ENCODE measurements at regions not wholly inside any gene's neighbourhood (a gene's known extent, or its start where the extent isn't known, plus 50 kb on each side); places are given as distances from the start of the nearest gene placed in this dataset.
"Not testable (repeated sequence)": the region's sequence is repeated elsewhere in the genome, so short reads cannot be mapped to it uniquely, and the experiment has no call there.

DNA sequence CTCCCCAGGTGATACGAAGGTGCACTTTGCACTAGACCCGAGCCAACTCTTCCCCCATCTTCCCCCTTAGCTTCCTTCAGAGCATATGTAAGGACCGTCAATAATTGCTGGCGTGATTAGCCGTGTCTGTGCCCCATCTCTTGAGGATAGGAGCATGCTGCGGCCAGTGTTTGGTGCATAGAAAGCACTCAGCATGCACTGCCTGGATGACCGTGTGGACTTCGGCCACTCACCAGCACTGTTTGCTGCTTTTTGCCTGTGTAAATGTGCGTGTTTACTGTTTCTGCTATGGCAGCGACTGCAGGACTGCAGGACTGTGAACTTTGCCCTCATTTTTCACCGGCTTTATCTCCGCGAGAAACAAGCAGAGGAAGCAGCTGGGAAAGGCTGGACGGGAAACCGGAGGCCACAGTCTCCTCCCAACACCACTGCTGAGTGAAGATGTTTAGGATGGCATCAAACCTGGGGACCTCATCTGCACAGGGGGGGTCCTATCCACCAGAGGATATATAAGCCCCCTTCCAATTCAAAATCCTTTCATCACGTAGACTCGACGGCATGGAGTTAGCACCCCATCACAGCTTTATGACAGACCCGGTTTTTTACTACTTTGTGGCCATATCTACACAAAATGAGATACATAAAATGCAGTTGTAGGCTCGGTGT, 150.6 kb upstream of the AFDN start:
- DNase-seq: no peak

DNA sequence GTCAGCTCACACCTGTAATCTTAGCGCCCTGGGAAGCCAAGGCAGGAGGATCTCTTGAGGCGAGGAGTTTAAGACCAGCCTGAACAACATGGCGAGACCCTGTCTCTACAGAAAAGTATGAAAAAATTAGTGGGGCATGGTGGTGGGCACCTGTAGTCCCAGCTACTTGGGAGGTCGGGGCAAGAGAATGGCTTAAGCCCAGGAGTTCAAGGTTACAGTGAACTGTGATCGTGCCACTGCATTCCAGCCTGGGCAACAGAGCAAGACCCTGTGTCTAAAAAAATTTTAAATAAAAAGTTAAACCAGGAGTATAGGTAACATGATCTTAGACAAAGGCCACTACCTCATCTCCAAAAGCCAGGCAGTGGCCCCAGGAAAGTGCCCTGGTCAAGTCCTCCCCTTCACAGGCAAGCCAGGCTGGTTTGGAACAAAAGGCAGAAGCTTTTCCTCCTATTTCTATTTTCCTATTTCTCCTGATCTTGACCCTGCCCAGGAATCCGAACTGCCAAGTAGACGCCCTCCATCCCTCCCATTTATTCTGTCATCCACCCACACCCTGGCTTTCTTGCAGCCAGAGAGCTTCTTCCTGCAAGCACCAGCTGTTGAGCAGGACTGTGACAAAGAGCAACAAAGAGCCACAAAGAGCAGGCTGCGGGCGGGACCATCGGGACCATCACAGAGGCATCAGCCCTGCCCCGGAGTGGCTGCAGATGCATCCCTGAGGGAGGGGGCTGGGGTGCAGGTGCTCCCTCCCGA, 149.9 kb upstream of the AFDN start:
- no peak for DNase-seq

DNA sequence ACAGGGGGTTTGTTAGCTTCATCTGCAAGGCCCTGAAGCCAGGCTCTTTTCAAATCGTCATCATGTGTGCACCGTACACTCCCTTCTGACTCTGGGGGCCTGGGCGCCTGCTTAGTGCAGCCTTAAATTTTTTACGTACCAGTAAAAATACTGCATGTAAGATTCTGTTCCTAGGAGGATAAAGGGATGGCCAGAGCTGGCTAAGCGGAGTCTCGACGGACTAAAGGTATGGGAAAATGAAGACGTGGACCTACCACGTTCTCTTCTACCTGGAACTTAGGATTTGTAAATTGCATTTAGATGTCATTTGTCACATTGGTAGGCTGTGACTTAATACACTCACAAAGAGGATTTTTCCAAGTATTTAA, 149.3 kb upstream of the AFDN start:
- no peak for DNase-seq

DNA sequence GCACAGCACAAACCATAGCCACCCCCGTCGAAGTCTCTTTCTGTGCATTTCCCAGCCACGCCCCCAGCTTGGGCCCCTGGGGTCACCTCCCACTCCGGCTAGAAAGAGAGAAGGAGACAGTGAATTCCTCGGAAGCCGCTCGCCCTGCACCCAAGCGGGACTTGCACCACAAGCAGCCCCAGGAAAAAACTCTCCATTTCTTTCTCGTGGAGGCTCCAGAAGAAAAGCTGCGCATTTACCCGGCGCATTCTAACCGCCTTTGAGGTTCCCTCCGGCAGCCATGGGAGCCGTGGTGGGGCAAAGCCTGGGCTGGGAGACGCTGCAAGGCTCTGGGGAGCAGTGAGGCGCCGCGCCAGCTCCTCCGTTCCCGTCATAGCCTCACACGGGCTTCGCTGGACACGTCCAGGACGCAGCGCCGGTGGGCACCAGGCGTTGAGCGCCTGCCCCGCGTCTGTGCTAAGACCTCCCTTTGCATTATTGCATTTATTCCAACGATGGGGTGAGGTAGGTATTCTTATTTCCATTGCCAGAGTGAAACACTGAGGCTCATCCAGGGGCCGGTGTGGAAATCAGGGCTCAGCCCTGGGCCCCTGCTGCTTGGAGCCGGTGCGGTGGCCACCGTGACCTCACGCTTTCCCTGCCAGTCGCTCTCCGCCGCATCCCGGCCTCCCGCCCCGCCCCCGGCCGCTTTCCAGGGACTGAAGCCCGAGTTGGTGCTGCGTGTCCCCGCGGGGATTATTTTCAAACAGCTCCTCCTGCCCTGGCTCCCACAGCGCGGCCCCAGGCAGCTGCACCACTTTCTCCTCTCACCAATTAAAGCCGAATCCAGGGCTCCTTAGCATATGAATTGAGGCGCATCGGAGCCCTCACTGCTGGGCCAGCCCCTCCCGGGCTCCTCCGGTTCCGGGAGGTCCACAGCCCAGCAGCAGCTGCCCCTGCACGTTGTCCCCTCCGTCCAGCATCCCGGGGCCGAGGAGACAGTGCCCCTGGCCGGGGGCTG, 148.3 kb upstream of the AFDN start:
- DNase-seq: no peak

DNA sequence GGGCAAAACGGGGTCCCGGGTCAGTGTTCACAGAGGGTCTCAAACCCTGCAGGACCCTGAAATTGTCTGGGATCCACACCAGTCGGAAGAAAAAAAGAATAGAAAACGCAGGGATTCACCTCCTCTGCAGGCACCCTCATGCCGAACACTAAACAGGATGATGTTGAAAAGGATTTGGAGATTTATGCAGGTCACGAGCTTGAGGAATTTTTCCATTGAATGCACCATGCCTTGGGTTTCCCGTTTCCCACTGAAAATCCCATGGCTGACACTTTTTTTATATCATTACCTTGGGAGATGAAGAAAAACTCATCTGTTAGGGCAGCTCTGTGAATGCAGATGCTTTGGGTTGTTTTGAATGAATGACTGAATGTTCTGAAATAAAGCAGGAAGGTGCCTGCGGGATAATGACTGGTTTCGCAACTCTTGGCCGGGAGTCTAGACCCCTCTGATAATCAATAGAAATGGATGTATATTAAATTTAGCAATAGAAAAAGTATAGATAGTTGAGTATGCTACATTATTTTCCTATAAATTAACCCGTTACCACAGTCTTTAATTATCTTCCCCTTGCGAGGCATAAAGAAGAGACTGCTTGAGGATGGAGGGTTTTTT, 147.5 kb upstream of the AFDN start:
- DNase-seq: no peak

DNA sequence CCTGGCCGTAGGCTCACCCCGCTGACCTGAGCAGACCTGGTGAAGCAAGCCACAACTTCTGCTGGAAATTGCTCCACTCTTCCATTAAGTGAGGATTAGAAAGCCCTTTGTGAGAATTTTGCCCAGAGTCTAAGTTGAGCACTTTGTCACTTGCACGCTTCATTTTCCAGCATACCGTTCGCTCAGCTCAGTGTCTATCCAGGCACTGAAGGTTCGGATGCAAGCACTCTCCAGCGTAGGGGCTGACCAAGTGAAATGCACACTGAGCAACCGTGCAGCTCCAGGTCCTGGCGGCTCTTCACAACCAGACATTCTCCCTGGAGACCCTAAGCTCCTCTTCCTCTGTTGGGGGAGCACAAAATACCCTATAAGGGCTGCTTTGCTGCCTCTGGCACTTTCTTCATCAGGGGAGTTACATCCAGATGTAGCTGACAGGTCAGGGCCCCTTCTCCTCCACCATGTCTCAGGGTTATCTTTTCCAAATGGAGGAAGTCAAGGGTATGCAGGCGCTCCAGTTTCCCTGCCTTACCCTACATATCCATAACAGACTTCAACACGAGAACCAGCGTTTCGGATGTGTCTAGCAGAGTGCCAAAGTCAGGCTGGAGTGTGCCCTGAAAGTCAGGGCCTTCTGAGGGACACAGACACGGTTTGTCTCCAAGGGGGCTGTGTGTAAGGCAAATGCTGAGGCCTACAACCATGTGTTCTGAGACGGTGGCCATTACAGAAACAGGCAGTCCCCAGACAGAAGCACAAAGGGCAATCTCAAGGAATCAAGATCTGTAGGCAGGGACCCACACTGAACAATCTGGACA, 146.7 kb upstream of the AFDN start:
- no peak for DNase-seq

DNA sequence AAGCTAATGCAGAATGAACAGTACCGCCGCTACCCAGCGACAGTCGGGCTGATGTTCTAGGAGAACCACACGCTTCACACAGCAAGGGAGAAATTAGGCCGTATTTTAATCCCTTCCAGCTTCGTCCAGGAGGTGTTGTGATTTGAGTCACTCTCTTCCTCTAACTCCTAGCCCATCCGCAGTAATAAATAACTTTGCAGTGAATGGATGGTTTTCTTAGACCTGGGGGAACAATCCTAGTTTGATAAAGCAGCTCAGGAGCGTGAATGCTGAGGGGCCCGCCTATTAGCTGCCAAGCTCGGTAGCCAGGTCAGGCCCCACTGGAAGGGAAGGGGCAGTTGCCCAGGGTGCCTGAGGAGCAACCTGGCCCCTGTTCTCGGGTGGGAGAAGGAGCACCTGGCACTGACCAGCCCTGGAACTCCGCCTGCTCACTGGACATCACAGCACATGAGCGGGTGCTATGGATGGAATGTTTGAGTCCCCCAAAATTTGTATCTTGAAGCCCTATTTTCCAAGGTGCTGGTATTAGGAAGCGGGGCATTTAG, 146.0 kb upstream of the AFDN start:
- DNase-seq: no peak

DNA sequence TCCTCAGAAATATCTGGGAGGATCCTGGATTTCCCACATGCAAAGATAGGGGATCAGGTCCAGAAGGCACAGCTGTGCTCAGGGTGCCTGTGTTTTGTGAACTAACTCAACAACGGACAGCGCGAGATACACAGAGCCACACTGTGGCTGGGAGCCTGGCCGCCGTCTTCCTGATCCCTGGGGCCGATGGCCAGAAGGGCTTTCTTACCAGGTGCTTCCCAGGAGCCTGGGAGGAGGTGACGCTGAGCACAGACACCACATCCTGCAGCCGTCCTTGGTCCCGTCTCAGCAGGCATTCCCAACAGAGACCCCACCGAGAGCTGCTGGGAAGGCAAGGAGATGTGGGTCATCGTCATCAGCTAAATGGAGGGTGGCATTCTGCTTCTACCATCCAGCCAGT, 144.6 kb upstream of the AFDN start:
- no peak for DNase-seq

DNA sequence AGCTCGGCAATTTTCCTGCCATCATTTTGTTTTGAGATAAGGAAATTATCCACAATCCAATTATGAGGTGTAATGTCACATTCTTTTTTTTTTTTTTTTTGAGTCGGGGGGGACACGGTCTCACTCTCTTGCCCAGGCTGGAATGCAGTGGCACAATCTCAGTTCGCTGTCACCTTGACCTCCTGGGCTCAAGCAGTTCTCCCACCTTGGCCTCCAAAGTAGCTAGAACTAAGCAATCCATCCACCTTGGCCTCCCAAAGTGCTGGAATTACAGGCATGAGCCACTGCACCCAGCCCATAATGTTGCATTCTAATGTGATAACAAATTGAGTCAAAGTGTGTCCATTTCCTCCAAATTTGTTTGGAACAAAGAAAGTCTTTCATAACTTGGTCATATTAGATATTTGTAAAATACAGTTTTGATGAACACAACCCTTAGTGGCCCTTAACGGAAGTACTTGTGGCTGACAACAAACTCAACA, 144.1 kb upstream of the AFDN start:
- no peak for DNase-seq

DNA sequence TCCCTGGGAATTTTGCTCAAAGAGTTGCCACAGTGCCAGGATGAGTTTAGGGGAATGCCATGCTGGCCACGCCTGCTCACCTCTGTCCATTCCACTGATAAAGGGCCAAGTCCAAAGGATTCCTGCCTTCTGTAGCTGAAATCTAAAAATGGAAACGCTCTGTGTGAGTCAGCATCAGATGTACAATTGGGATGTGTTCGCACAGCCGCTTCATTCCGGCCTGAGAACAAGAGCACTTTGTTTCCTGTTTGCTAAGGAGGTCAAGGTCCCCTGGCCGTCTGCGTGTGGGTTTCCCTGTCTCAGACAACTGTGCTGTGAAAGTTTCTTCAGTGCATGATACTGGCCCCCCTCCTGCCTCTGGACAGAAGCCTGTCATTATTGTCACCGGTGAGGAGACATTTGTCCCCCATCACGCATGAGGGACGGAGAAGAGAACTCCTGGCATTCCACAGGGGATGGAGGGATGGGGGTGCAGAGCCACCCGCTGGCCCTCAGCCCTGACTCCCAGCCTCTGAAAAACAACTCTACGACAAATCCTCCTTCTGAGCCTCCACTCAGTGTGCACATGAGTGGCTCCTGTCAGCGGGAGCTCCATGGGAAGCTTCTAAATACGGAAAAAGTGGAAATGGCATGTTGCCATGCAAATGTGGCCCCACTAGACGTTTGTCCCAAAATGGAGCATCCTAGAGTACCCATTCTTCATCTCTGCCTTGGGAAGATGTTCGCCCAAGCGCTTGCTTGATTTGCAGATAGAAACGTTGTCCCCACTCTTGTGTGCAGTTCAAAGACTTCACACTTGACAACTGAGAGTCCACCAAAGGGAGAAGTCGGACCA, 143.5 kb upstream of the AFDN start:
- DNase-seq: peak; percentile 10

DNA sequence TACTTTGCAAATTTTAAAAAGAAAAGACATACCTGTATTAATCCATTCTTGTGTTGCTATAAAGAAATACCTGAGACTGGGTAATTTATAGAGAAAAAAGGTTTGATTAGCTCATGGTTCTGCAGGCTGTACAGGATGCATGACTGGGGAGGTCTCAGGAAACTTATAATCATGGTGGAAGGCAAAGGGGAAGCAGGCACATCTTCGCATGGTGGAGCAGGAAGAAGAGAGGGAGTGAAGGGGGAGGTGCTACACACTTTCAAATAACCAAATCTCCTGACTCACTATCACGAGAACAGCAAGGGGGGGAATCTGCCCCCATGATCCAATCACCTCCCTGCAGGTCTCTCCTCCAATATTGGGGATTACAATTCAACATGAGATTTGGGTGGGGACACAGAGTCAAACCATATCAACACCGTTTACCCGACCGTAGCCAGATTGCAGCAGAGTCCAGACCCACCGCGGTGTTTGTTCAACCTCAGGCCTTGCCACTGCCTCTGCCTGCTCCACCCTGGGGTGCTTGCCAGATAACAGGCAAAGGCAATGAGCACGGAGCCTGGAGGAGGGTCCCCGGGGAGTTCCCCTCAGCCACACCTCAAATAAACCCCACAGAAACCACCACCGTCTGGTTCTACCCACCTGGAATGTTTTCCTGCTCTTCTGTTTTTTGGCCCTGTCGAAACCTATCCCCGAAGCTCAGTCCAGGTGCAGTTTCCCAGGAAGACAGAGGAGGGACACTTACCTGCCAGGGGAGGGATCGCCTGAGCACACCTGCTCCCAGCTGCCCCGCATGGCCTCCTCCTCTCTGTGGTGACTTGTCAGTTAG, 142.2 kb upstream of the AFDN start:
- DNase-seq: no peak

DNA sequence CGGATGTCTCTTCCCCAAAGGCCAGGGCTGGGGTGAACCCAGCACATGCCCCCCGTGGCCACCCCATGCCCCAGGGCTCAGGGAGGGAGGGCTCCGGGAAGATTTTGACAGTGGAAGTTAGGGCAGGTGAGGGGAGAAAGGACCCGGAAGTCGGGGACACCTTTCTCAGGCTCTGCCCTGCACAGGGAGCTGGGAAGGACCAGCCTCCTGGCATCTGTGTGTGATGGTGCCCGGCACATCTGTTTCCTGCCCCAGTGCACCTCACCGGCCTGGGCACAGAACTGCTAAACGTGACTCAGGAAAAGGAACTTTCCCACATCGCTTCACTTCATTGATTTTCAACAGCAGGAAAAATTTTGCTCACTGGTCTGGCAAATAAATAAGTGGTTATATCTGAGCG, 141.1 kb upstream of the AFDN start:
- DNase-seq: no peak

DNA sequence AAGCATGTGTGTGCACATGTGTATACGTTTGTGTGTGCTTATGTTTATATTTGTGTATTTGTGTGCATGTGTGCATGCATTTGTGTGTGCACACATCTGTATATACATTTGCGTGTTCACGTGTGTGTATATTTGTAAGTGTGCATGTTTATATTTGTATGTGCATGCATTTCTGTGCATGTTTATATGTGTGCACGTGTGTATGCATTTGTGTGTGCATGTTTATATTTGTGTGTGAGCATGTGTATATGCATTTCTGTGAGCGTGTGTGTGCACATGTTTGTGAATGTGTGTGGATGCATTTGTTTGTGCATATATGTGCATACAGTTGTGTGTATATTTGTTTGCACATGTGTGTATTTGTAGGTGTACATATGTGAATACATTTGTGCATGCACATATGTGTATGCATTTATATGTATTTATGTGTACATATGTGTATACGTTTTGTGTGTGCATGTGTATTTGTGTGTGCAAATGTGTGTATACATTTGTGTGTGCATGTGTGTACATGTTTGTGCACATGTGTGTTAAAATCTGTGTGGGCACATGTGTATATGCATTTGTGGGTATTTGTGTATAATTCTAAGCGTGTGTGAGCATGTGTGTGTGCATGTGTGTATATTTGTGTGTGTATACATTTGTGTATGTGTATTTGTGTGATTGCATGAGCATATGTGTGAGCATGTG, 140.4 kb upstream of the AFDN start:
- no peak for DNase-seq

DNA sequence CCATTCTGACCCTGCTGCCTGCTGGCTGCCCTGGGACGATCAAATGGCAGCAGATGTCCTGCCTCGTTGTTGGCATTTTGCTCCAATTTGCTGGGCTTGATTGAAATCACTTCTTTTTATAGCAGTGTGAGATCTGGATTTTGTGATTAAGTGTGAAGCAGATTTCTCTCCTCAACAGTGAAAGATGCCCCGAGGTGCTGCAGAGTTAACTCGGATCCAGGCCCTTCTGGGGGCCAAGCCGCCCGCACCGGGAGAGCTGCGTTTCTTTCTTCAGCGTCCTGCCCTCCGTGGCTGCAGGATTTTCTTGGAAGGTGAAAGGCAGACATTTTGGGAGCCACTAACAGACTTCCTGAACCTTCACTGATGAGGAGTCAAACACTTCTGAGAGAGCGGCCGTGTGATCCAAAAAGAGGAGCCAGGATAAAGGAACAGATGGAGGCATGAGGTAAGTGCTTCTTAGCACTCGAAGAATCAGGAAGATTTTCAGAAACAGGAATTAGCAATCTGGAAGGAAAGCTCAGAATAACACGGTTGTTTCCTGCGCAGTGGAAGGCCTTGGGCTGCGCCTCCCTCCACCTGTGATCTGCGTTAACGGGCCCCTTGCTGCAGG, 139.5 kb upstream of the AFDN start:
- DNase-seq: no peak

DNA sequence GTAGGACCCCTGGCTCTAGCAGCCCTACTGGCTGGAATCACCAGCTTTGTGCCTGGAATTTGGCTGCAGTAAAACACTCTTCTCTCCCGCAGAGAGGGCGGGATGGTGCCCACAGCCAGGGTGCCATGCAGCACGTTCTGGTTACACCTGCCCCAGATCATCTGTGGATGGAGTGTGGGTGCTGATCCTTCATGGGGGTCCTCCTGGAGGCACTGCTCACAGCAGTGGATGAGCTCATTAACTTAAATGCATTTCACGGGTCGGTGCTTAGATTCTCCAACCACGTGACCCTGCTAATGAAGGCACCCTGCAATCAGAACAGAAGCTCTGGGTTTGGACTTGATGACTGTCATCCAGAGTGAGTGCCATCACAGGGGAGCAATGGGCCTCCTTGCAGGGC, 138.6 kb upstream of the AFDN start:
- no peak for DNase-seq

DNA sequence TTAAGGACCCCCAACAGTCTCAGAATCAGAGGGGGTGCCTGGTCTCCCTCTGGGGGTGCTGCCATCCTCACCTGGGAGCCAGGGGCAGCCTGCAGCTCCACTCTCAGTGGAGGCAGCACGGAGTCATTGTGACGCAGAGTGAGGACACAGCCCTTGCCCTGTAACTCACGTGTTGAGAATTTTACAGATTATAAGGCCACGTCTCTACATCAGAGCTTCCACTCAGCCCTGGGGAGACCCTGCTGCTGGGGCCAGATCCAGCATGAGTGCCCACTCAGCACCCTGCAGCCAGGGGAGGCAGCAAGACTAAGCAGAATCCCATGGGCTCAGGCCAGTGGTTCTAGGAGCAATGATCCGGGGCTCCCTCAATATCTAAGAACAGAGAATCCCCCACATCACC, 137.4 kb upstream of the AFDN start:
- no peak for DNase-seq

DNA sequence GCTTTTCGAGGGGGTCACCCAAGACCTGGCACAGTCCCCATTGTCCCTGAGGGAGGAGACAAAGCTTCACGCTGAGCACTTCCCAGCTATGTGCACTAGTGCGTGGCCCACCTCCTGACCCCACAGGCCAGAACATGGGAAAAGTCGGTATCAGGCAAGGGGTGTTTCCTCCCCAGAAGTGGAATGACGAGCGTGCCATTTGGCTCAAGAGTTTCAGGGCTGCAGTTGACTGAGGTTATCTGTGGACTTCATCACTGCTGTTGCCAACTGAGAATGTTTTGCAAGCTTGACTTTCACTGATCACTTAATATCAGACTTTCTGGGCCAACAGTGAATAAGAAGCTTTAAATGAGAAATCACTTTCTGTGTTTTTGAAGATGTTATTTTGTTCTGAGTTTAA, 137.0 kb upstream of the AFDN start:
- DNase-seq: no peak

DNA sequence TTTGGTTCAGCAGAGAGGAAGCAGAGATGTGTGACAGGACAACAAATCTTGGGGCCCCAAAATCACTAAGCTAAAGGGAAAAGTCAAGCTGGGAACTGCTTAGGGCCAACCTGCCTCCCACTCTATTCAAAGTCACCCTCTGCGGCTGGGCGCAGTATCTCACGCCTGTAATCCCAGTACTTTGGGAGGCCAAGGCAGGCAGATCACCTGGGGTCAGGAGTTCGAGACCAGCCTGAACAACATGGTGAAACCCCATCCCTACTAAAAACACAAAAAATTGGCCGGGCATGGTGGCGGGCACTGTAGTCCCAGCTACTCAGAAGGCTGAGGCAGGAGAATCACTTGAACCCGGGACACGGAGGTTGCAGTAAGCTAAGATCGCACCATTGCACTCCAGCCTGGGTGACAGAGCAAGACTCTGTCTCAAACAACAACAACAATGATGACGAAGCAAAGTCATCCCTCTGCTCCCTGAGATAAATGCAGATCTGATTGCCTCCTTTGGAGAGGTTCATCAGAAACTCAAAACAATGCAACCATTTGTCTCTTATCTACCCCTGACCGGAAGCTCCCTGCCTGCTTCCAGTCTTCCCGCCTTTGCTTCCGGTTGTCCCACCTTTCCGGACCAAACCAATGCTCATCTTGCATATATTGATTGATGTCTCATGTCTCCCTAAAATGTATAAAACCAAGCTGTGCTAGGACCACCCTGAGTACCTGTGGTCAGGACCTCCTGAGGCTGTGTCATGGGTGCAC, 136.4 kb upstream of the AFDN start:
- DNase-seq: not testable (repeated sequence)
